Muscle layer of colon (tissue), 2 donors: ENCODE measurements at regions not wholly inside any gene's neighbourhood (a gene's known extent, or its start where the extent isn't known, plus 50 kb on each side); places are given as distances from the start of the nearest gene placed in this dataset.
"Not testable (repeated sequence)": the region's sequence is repeated elsewhere in the genome, so short reads cannot be mapped to it uniquely, and the experiment has no call there.

Source experiments
- H3K27ac ChIP-seq: one replicate; pipeline ENCODE4 v1.7.0; 2013; ENCODE audit warnings: low read depth, mild to moderate bottlenecking, low read length, moderate library complexity
- H3K27me3 ChIP-seq, 2 donors: one replicate each; pipeline ENCODE4 v1.7.0; 2013; ENCODE audit warnings: low read length in 2 of 2, mild to moderate bottlenecking in 2 of 2; ENCODE audit not compliant: insufficient read depth in 2 of 2, control insufficient read depth in 1 of 2
- H3K36me3 ChIP-seq: one replicate; pipeline ENCODE4 v1.7.0; 2013; ENCODE audit warnings: mild to moderate bottlenecking, low read length; ENCODE audit not compliant: insufficient read depth
- H3K4me1 ChIP-seq: one replicate; pipeline ENCODE4 v1.7.0; 2013; ENCODE audit warnings: mild to moderate bottlenecking, low read length; ENCODE audit not compliant: insufficient read depth
- H3K4me3 ChIP-seq, 2 donors: one replicate each; pipeline ENCODE4 v1.7.0; 2013; ENCODE audit warnings: low read length in 2 of 2, low read depth in 1 of 2, mild to moderate bottlenecking in 1 of 2, moderate library complexity in 1 of 2
- H3K9ac ChIP-seq: one replicate; pipeline ENCODE4 v1.7.0; 2013; ENCODE audit warnings: low read length
- H3K9me3 ChIP-seq: one replicate; pipeline ENCODE4 v1.7.0; 2013; ENCODE audit warnings: mild to moderate bottlenecking, low read length
- donor health status: abdominal sarcoma.
- donor health status: Adenocarcinoma of cecum.

DNA sequence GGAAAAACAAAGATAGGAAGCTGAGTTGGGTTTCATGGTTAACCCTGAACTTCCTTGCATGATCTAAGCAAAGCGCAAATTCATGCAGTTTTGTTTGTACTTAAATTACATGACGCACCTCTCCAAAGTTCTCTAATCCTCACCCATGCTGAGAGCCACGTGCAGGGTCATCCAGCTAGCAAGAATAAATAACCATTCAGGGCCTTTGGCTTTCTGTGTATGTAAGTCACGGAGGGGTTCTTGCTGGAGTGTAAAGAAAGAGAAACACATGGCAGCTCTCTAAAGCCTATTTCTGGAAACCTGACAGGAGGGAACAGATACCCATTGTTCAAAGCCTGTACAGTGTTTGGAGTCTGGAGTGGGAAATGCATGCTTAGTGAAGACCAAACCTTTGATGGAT lies 171.7 kb upstream of the CCN2 start:
- no peak overlapping the region for H3K27ac ChIP-seq
- H3K27me3 ChIP-seq: no peaks in the 10 kb centered on the region
- no peak overlapping the region for H3K4me3 ChIP-seq
- no peak overlapping the region for H3K9ac ChIP-seq
- H3K9me3 ChIP-seq: no peaks in the 10 kb centered on the region
- H3K4me1 ChIP-seq: no peaks in the 10 kb centered on the region
- no peaks in the 10 kb centered on the region for H3K36me3 ChIP-seq

DNA sequence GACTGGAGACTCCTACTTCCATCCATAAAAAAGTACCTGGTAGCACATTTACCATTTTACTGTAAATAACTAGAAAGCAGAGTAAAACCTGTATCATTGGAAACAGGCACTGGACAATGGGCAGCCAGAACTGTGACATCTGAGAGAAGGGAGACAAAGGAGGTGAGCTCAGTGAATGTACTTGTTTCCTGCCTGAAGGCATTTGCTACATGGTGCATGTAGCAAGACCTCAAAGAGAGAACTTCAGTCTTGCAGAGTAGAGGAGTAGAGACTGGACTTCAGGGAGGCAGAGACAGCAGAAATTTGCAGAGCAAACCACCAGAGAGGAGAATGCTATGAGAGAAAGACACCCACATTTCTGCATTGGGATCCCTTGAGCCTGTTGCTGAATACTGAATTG lies 171.0 kb upstream of the CCN2 start:
- Histone ChIP-seq H3K27me3 (no peaks in the 10 kb centered on the region), H3K4me3 (no peak overlapping the region), H3K9ac (no peak overlapping the region), H3K4me1 (no peaks in the 10 kb centered on the region), H3K27ac (no peak overlapping the region), H3K9me3 (no peaks in the 10 kb centered on the region), H3K36me3 (no peaks in the 10 kb centered on the region)

GRCh38 chr6:132118144-132118543 lies 167.0 kb upstream of the CCN2 start:
- H3K9me3 ChIP-seq: no peaks in the 10 kb centered on the region
- H3K9ac ChIP-seq: no peak overlapping the region
- no peaks in the 10 kb centered on the region for H3K4me1 ChIP-seq
- H3K4me3 ChIP-seq: no peak overlapping the region
- no peaks in the 10 kb centered on the region for H3K27me3 ChIP-seq
- H3K27ac ChIP-seq: no peak overlapping the region
- H3K36me3 ChIP-seq: no peaks in the 10 kb centered on the region

GRCh38 chr6:132115714-132116366 lies 164.7 kb upstream of the CCN2 start:
- no peaks in the 10 kb centered on the region for H3K4me1 ChIP-seq
- H3K9ac ChIP-seq: no peak overlapping the region
- H3K36me3 ChIP-seq: no peaks in the 10 kb centered on the region
- no peak overlapping the region for H3K27ac ChIP-seq
- H3K9me3 ChIP-seq: no peaks in the 10 kb centered on the region
- H3K4me3 ChIP-seq: no peak overlapping the region
- H3K27me3 ChIP-seq: no peaks in the 10 kb centered on the region

DNA sequence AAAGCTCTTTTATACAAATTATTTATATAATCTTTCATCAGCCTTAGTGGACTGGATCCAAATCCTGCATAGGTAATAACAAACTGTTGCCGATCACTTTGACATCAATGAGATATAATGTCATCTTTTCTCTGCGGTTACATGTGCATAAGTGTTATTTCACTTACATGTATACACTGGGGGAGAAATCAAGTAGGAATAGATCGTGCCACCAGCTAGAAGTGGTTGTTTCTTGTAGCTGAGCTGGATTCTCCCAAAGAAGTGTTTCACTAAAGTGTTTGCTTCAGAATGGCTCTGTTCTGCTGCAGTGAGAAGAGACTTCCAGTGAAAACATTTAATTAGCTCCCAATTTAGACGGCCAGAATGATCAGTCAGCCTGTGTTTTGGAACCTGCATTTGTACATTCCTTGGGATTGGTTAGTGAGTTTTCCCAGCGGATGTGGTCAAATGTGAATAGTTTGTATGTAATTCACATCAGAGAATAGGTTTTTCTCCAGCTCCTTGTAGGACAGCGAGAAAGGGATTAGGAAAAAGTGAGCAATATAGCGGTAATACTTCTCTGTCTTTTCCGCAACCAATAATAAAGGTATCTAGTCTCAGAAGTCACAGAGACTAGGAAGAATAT lies 163.1 kb upstream of the CCN2 start:
- H3K9ac ChIP-seq: no peak overlapping the region
- H3K27me3 ChIP-seq: no peaks in the 10 kb centered on the region
- H3K36me3 ChIP-seq: no peaks in the 10 kb centered on the region
- no peak overlapping the region for H3K4me3 ChIP-seq
- H3K9me3 ChIP-seq: no peaks in the 10 kb centered on the region
- H3K27ac ChIP-seq: no peak overlapping the region
- H3K4me1 ChIP-seq: no peaks in the 10 kb centered on the region

DNA sequence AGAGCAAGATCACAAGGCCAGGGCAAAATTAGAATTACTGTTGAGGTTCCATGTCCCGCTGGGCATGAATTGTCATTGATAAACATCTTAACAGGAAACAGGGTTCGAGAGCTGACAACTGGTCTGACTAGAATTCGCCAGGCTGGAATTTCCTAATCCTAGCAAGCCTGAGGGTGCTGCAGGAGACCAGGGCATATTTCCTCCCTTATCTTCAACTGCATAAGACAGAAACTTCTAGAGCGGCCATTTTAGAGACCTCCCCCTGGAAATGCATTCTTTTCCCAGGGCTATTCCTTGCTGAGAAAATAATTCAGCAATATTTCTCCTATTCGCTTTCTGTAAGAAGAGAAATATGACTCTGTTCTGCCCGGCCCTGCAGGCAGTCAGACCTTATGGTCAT lies 158.6 kb upstream of the CCN2 start:
- H3K36me3 ChIP-seq, H3K4me1 ChIP-seq, H3K9me3 ChIP-seq, H3K27me3 ChIP-seq, H3K9ac ChIP-seq, H3K4me3 ChIP-seq, H3K27ac ChIP-seq: not testable (repeated sequence)

GRCh38 chr6:132107896-132108295 lies 156.7 kb upstream of the CCN2 start:
- no peaks in the 10 kb centered on the region for H3K27me3 ChIP-seq
- no peak overlapping the region for H3K4me3 ChIP-seq
- H3K4me1 ChIP-seq: no peaks in the 10 kb centered on the region
- H3K36me3 ChIP-seq: no peaks in the 10 kb centered on the region
- no peak overlapping the region for H3K9ac ChIP-seq
- no peaks in the 10 kb centered on the region for H3K9me3 ChIP-seq
- H3K27ac ChIP-seq: no peak overlapping the region

DNA sequence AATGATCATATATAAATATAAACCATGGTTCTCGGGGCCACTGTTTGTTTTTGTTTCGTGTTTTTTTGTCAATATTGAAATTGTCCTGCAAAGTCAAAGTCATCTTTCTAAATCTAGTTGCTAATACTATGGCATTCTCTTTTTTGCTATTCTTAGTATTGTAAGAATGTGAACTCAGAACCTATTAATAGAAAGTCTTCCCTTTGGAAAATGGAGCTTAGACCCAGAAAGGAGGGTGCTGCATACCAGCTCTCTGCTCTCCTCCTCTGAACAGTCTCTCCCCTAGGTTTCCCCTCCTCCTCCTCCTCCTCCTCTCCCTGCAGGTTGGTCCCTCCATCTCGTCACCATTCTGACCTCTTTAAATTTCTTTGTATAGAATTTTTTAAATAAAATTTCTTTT lies 150.4 kb upstream of the CCN2 start:
- no peak overlapping the region for H3K9ac ChIP-seq
- no peak overlapping the region for H3K4me3 ChIP-seq
- H3K9me3 ChIP-seq: no peaks in the 10 kb centered on the region
- H3K4me1 ChIP-seq: no peaks in the 10 kb centered on the region
- H3K36me3 ChIP-seq: no peaks in the 10 kb centered on the region
- H3K27ac ChIP-seq: no peak overlapping the region
- H3K27me3 ChIP-seq: no peaks in the 10 kb centered on the region

GRCh38 chr6:132100388-132100990 lies 149.3 kb upstream of the CCN2 start:
- Histone ChIP-seq H3K27me3 (no peaks in the 10 kb centered on the region), H3K4me1 (no peaks in the 10 kb centered on the region), H3K27ac (no peak overlapping the region), H3K36me3 (no peaks in the 10 kb centered on the region), H3K9me3 (no peaks in the 10 kb centered on the region), H3K9ac (no peak overlapping the region), H3K4me3 (no peak overlapping the region)

GRCh38 chr6:132096996-132097395 lies 145.8 kb upstream of the CCN2 start:
- Histone ChIP-seq H3K4me3 (no peak overlapping the region), H3K36me3 (no peaks in the 10 kb centered on the region), H3K9ac (no peak overlapping the region), H3K27me3 (no peaks in the 10 kb centered on the region), H3K4me1 (no peaks in the 10 kb centered on the region), H3K9me3 (no peaks in the 10 kb centered on the region), H3K27ac (no peak overlapping the region)

DNA sequence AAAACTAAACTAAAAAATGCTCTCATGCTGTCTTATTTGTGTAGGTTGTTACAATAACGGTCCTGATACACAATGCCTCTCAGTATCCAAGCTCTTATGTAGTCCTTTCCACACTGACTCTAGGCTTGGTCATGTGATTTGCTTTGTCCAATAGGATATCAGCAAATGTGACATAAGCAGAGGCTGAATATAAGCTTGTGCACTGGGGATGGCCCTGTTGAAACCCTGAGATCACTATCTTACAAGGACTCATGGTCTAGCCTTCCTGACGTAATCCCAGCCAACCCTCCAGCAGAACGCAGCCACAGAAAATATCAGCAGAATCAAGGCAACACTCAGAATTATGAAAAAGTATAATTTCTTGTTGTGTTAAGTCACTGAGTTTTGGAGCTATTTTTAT lies 145.1 kb upstream of the CCN2 start:
- Histone ChIP-seq H3K9me3 (no peaks in the 10 kb centered on the region), H3K36me3 (no peaks in the 10 kb centered on the region), H3K4me1 (no peaks in the 10 kb centered on the region), H3K27ac (no peak overlapping the region), H3K27me3 (no peaks in the 10 kb centered on the region), H3K4me3 (no peak overlapping the region), H3K9ac (no peak overlapping the region)

DNA sequence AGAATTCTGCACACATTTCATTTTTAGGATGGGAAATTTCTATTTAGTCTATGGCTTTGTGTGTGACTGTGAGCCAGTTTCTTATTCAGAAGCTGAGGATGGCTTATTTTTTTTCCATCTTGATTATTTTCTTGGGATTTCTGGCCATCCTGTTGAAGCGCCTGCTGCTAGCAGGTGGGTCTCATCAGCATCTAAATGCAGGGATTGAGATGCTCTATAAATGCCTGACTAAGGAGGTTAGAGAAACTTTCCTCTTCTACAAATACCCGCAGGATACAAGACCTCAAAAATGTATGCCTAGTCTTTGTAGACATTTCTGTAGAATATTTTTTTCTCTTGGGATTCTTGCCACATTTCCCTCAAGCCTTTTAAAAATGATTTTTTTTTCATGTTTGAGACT lies 138.0 kb upstream of the CCN2 start:
- no peaks in the 10 kb centered on the region for H3K36me3 ChIP-seq
- H3K9me3 ChIP-seq: no peaks in the 10 kb centered on the region
- H3K27ac ChIP-seq: no peak overlapping the region
- peaks cover 13% of the 10 kb centered on the region for H3K4me1 ChIP-seq
- H3K27me3 ChIP-seq: no peaks in the 10 kb centered on the region
- no peak overlapping the region for H3K9ac ChIP-seq
- H3K4me3 ChIP-seq: no peak overlapping the region
